Transverse colon (tissue), 4 donors: ENCODE measurements at regions not wholly inside any gene's neighbourhood (a gene's known extent, or its start where the extent isn't known, plus 50 kb on each side); places are given as distances from the start of the nearest gene placed in this dataset.

Source experiments
- CTCF ChIP-seq, 5 experiments: fragments of 200-600 bp in 3 of 5; fragments of 450-650 bp in 2 of 5; sonication (generic) in 3 of 5; IDR thresholded peaks; 1 replicate in 2 of 5; 2 replicates in 3 of 5; pipeline ENCODE4 v1.5.1; 2016 to 2017; ENCODE audit warnings: antibody characterized with exemption in 5 of 5, inconsistent platforms in 3 of 5, mild to moderate bottlenecking in 2 of 5, moderate library complexity in 1 of 5
- POLR2A ChIP-seq: fragments of 450-650 bp; IDR thresholded peaks from one replicate; pipeline ENCODE4 v1.6.1; 2016; ENCODE audit warnings: antibody characterized with exemption, mild to moderate bottlenecking, moderate library complexity
- POLR2AphosphoS5 ChIP-seq, 3 donors: sonication (generic); formaldehyde crosslinking; IDR thresholded peaks; one replicate each; pipeline ENCODE4 v1.6.1; 2016; ENCODE audit warnings: antibody characterized with exemption in 3 of 3

- TF ChIP-seq CTCF (IDR thresholded peaks at IDR 0.05), result no peak
- no peak for TF ChIP-seq POLR2A
- TF ChIP-seq POLR2AphosphoS5 (IDR thresholded peaks at IDR 0.05), result no peak
Measured at GRCh38 chr6:142558786-142559185, 257.0 kb downstream of the ADGRG6 start.
